H9 (cell line): ENCODE measurements at regions not wholly inside any gene's neighbourhood (a gene's known extent, or its start where the extent isn't known, plus 50 kb on each side); places are given as distances from the start of the nearest gene placed in this dataset.

Experiments
- DNase-seq: peaks from one replicate; pipeline ENCODE4 v3.0.0-alpha.2; 2017
- H2AFZ ChIP-seq: one replicate; pipeline ENCODE4 v1.6.1; 2013; ENCODE audit warnings: mild to moderate bottlenecking, low read length, control low read depth, moderate library complexity
- H2AK5ac ChIP-seq: 2 replicates; pipeline ENCODE4 v1.6.1; 2013; ENCODE audit warnings: low read length, control low read depth, mixed read lengths; ENCODE audit not compliant: insufficient read length
- H2BK120ac ChIP-seq: one replicate; pipeline ENCODE4 v1.6.1; 2013; ENCODE audit warnings: low read depth, mild to moderate bottlenecking, low read length, control low read depth, inconsistent platforms; ENCODE audit not compliant: poor library complexity, severe bottlenecking
- H2BK12ac ChIP-seq: 2 replicates; pipeline ENCODE4 v1.6.1; 2013; ENCODE audit warnings: low read length, control low read depth, mixed read lengths, low read depth; ENCODE audit not compliant: insufficient read length
- H2BK15ac ChIP-seq: 2 replicates; pipeline ENCODE4 v1.6.1; 2013; ENCODE audit warnings: low read depth, low read length, control low read depth
- H2BK20ac ChIP-seq: one replicate; pipeline ENCODE4 v1.6.1; 2013; ENCODE audit warnings: low read depth, mild to moderate bottlenecking, low read length, control low read depth, inconsistent platforms; ENCODE audit not compliant: poor library complexity, severe bottlenecking
- H2BK5ac ChIP-seq: 2 replicates; pipeline ENCODE4 v1.6.1; 2013; ENCODE audit warnings: low read length, control low read depth, mixed read lengths; ENCODE audit not compliant: insufficient read length
- H3K14ac ChIP-seq: 2 replicates; pipeline ENCODE4 v1.6.1; 2013; ENCODE audit warnings: low read length, control low read depth; ENCODE audit not compliant: insufficient read depth
- H3K18ac ChIP-seq: 2 replicates; pipeline ENCODE4 v1.6.1; 2013; ENCODE audit warnings: low read depth, mild to moderate bottlenecking, mixed read lengths, low read length, control low read depth; ENCODE audit not compliant: insufficient read length
- H3K23ac ChIP-seq: 2 replicates; pipeline ENCODE4 v1.6.1; 2013; ENCODE audit warnings: low read length, control low read depth, mixed read lengths, low read depth; ENCODE audit not compliant: insufficient read length
- H3K23me2 ChIP-seq: 2 replicates; pipeline ENCODE4 v1.6.1; 2013; ENCODE audit warnings: low read depth, mild to moderate bottlenecking, mixed read lengths, low read length, control low read depth; ENCODE audit not compliant: insufficient read length, poor library complexity, severe bottlenecking
- H3K27ac ChIP-seq: 2 replicates; pipeline ENCODE4 v1.5.1; 2013; ENCODE audit warnings: low read length, control low read depth, mixed read lengths, low read depth; ENCODE audit not compliant: insufficient read length
- H3K27me3 ChIP-seq: 2 replicates; pipeline ENCODE4 v1.6.1; 2013; ENCODE audit warnings: low read length, control low read depth, inconsistent platforms; ENCODE audit not compliant: insufficient read depth
- H3K4ac ChIP-seq: 2 replicates; pipeline ENCODE4 v1.6.1; 2013; ENCODE audit warnings: low read depth, mild to moderate bottlenecking, control low read depth, inconsistent platforms, low read length, moderate library complexity
- H3K4me1 ChIP-seq: 2 replicates; pipeline ENCODE4 v1.6.1; 2013; ENCODE audit warnings: low read length, control low read depth, inconsistent platforms; ENCODE audit not compliant: insufficient read depth
- H3K4me2 ChIP-seq: 2 replicates; pipeline ENCODE4 v1.6.1; 2013; ENCODE audit warnings: low read length, control low read depth, mixed read lengths; ENCODE audit not compliant: insufficient read length, insufficient read depth
- H3K56ac ChIP-seq: 2 replicates; pipeline ENCODE4 v1.6.1; 2013; ENCODE audit warnings: low read depth, mild to moderate bottlenecking, mixed read lengths, low read length, control low read depth; ENCODE audit not compliant: insufficient read length
- H3K79me1 ChIP-seq: 2 replicates; pipeline ENCODE4 v1.6.1; 2013; ENCODE audit warnings: low read depth, mild to moderate bottlenecking, moderate library complexity, low read length, control low read depth, inconsistent platforms; ENCODE audit not compliant: insufficient read depth, poor library complexity, severe bottlenecking
- H3K79me2 ChIP-seq: 2 replicates; pipeline ENCODE4 v1.6.1; 2013; ENCODE audit warnings: low read length, control low read depth, inconsistent platforms; ENCODE audit not compliant: insufficient read depth
- H3K9ac ChIP-seq: 2 replicates; pipeline ENCODE4 v1.6.1; 2013; ENCODE audit warnings: low read length, control low read depth, mixed read lengths; ENCODE audit not compliant: insufficient read length; ENCODE audit errors: extremely low read depth
- H3K9me3 ChIP-seq: one replicate; pipeline ENCODE4 v1.6.1; 2013; ENCODE audit warnings: low read depth, low read length, inconsistent platforms; ENCODE audit not compliant: control insufficient read depth
- H3T11ph ChIP-seq: one replicate; pipeline ENCODE4 v1.6.1; 2013; ENCODE audit warnings: mild to moderate bottlenecking, low read length, control low read depth, inconsistent platforms
- H4K20me1 ChIP-seq: one replicate; pipeline ENCODE4 v1.6.1; 2013; ENCODE audit not compliant: control insufficient read depth, insufficient read length, insufficient read depth
- H4K5ac ChIP-seq: 2 replicates; pipeline ENCODE4 v1.6.1; 2013; ENCODE audit warnings: low read depth, mild to moderate bottlenecking, mixed read lengths, low read length, control low read depth; ENCODE audit not compliant: insufficient read length
- H4K8ac ChIP-seq: replicated peaks from 2 replicates; pipeline ENCODE4 v1.6.1; 2013; ENCODE audit warnings: low read length, control low read depth, mixed read lengths, low read depth; ENCODE audit not compliant: insufficient read length
- H4K91ac ChIP-seq: 2 replicates; pipeline ENCODE4 v1.6.1; 2013; ENCODE audit warnings: low read depth, mild to moderate bottlenecking, moderate library complexity, mixed read lengths, low read length, control low read depth; ENCODE audit not compliant: insufficient read length
- H3K27ac Mint-ChIP-seq, 3 experiments: 2 replicates in 2 of 3; 3 replicates in 1 of 3; pipeline ENCODE4 v1.8.0; 2020 to 2021; ENCODE audit warnings: mixed read lengths in 3 of 3, mild to moderate bottlenecking in 1 of 3, moderate library complexity in 1 of 3
- H3K27me3 Mint-ChIP-seq: 2 replicates; pipeline ENCODE4 v1.8.0; 2021; ENCODE audit warnings: low read depth, mild to moderate bottlenecking, moderate library complexity, mixed read lengths
- H3K36me3 Mint-ChIP-seq, 3 experiments: 2 replicates in 2 of 3; 3 replicates in 1 of 3; pipeline ENCODE4 v1.8.0; 2020 to 2021; ENCODE audit warnings: low read depth in 3 of 3, mixed read lengths in 3 of 3; ENCODE audit not compliant: insufficient read depth in 1 of 3
- H3K4me1 Mint-ChIP-seq, 2 experiments: 2 replicates each; pipeline ENCODE4 v1.8.0; 2020; ENCODE audit warnings: mixed read lengths in 2 of 2
- H3K4me3 Mint-ChIP-seq, 2 experiments: 2 replicates in 1 of 2; 3 replicates in 1 of 2; pipeline ENCODE4 v1.8.0; 2020 to 2021; ENCODE audit warnings: mild to moderate bottlenecking in 2 of 2, mixed read lengths in 2 of 2, moderate library complexity in 1 of 2
- H3K9me3 Mint-ChIP-seq, 2 experiments: 2 replicates in 1 of 2; 3 replicates in 1 of 2; pipeline ENCODE4 v1.8.0; 2020; ENCODE audit warnings: mild to moderate bottlenecking in 2 of 2, mixed read lengths in 2 of 2, moderate library complexity in 1 of 2
- WGBS: extraction: QIAGEN DNeasy Blood & Tissue Kit; methylation state at CpG from one replicate; pipeline ENCODE4 v1.1.7; 2013; ENCODE audit warnings: missing lambda C conversion rate, low lambda C conversion rate, mixed read lengths; ENCODE audit not compliant: insufficient read length; ENCODE audit errors: extremely low coverage; 5-methylcytosine and 5-hydroxymethylcytosine counted together
- TF ChIP-seq, protein P1 (sequence below): fragments of 200-600 bp; sonication (generic); conservative IDR thresholded peaks from 3 replicates; pipeline ENCODE4 v1.8.0; 2021; ENCODE audit warnings: antibody characterized with exemption, mild to moderate bottlenecking

DNA sequence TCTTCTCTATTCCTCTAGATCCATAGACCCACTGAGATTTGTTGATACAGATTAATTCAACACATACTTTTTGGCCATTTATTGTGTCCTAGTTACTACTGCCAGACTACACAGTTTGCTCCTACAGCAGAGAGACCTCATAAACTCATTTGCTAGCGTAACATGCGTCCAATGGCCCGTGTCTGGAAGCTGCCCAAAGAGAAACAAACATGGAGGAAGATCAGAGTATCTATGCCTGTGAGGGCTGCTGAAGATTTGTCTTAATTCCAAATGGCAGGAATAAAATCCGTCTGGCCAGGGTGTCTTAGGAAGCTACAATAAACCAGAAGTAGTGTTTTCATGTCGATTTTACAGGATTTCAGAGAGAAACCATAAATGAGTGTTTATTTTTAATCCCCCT lies 214.7 kb downstream of the CLIC5 start:
- Histone ChIP-seq H4K8ac (no peak overlapping the region), H3K4me2 (no peak overlapping the region), H2BK120ac (no peak overlapping the region), H3K56ac (no peak overlapping the region), H3K23ac (no peak overlapping the region), H2BK15ac (no peak overlapping the region), H3K4me1 (no peaks in the 10 kb centered on the region), H2BK12ac (no peak overlapping the region), H3K4ac (no peak overlapping the region), H4K5ac (no peak overlapping the region), H3K27me3 (no peaks in the 10 kb centered on the region), H3K9me3 (no peaks in the 10 kb centered on the region), H2BK5ac (no peak overlapping the region), H3K27ac (no peak overlapping the region), H3K79me1 (no peaks in the 10 kb centered on the region), H2AK5ac (no peak overlapping the region), H2AFZ (no peak overlapping the region), H3K23me2 (no peaks in the 10 kb centered on the region), H4K91ac (no peak overlapping the region), H3T11ph (no peak overlapping the region), H3K9ac (no peak overlapping the region), H3K14ac (no peak overlapping the region), H3K18ac (no peak overlapping the region), H3K79me2 (no peaks in the 10 kb centered on the region), H4K20me1 (no peaks in the 10 kb centered on the region), H2BK20ac (no peak overlapping the region)
- Mint-ChIP-seq H3K4me3 (no peak overlapping the region), H3K9me3 (no peaks in the 10 kb centered on the region), H3K27ac (no peak overlapping the region), H3K27me3 (no peaks in the 10 kb centered on the region; the same call in none of the 2 replicates), H3K36me3 (no peaks in the 10 kb centered on the region), H3K4me1 (no peaks in the 10 kb centered on the region)
- no CpG with 5 or more reads among the region's 5 CpGs for whole genome bisulfite sequencing
- TF ChIP-seq, protein P1, sequence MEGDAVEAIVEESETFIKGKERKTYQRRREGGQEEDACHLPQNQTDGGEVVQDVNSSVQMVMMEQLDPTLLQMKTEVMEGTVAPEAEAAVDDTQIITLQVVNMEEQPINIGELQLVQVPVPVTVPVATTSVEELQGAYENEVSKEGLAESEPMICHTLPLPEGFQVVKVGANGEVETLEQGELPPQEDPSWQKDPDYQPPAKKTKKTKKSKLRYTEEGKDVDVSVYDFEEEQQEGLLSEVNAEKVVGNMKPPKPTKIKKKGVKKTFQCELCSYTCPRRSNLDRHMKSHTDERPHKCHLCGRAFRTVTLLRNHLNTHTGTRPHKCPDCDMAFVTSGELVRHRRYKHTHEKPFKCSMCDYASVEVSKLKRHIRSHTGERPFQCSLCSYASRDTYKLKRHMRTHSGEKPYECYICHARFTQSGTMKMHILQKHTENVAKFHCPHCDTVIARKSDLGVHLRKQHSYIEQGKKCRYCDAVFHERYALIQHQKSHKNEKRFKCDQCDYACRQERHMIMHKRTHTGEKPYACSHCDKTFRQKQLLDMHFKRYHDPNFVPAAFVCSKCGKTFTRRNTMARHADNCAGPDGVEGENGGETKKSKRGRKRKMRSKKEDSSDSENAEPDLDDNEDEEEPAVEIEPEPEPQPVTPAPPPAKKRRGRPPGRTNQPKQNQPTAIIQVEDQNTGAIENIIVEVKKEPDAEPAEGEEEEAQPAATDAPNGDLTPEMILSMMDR: no peak
- DNase-seq: no peak
